Astrocyte of the hippocampus (primary cell): ENCODE measurements at regions not wholly inside any gene's neighbourhood (a gene's known extent, or its start where the extent isn't known, plus 50 kb on each side); places are given as distances from the start of the nearest gene placed in this dataset.

ENCODE experiments used
- DNase-seq: peaks from one replicate; pipeline ENCODE4 v3.0.0; 2011; ENCODE audit warnings: low read depth, low spot score

DNA sequence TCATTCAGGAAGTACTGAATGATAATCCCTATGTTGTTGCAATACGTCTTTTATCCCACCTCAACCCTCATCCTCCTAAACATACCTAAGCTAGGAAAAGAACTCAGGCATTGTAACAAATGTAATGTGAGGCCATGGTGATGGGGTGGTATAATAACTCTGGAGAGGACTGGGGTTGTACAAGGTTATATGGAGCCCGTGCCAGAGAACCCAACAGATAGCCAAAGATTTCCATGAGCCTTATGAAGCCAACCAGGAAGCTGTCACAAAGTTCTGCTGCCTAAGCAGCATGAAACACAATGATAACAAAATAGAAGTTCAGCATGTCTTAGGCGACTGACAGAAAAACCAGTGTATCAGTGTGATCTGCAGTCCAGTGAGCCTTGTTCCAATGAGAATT, 394.1 kb upstream of the NBEA start:
- DNase-seq: no peak

DNA sequence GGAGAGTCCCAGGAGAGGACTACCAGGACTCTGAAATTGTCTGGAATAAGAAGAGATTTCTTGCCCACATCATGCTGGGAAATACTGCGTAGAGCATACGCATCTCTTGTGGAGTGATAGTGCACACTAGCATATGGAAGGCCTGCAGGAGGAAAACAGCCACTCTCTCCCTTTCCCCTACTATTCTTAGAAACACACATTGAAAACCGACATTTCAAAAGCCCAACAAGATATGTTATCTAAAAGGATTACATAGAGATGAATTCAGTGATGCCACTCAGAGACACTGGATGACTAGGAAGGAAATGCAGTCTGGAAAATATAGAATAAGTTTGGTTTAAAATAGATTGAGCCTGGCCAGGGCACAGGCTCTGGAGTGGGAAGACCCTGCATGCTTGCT, 388.7 kb upstream of the NBEA start:
- DNase-seq: no peak

DNA sequence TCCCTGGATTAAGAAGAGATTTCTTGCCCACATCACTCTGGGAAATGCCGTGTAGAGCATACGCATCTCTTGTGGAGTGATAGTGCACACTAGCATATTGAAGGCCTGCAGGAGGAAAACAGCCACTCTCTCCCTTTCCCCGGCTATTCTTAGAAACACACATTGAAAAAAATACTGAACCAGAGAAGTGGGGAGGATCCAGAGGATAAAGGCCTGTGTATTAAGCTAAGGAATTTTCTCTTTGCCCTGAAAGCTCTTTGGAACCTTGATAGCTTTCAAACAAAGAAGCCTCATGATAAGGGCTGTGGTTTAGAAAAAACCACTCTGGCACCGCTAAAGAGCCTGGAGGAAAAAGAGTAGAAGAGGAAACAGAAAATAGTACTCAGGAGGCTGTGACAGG, 386.1 kb upstream of the NBEA start:
- DNase-seq: peak; percentile 18

DNA sequence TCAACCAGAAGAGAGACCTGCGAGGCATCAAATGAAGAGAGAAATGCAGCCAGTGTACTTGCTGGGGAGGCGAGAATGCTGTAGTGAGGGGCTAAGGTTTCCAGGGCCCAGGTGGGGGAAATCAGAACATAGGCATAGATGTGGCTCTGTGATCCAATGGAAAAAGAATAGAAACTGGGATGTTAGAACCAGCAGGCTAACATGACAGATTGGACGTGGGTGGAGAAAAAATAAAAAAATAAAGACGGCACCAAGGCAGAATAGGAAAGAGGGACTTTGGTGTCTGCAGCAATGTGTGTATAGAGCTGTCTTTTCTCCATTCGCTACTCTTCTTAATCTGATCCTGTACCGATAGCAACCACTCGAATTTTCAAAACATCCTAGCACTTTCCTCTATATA, 381.0 kb upstream of the NBEA start:
- no peak for DNase-seq

DNA sequence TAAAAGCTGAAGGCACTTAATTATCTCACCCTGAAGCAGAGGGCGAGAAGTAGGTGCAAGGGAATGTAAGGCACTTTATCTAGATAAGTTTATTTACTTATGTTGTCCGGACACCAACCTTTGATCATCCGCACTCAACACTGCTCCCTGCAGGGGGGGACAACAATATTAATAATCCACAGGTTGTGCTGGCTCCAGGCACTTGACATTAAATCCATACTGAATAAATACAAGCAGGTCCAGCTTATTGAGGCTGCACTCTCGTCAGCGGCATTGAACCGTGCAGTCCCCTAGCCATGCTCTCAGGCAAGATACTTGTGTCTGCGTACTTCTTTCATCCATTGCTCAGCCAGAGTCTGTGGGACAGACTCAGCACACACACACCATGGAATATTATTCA, 374.5 kb upstream of the NBEA start:
- no peak for DNase-seq

DNA sequence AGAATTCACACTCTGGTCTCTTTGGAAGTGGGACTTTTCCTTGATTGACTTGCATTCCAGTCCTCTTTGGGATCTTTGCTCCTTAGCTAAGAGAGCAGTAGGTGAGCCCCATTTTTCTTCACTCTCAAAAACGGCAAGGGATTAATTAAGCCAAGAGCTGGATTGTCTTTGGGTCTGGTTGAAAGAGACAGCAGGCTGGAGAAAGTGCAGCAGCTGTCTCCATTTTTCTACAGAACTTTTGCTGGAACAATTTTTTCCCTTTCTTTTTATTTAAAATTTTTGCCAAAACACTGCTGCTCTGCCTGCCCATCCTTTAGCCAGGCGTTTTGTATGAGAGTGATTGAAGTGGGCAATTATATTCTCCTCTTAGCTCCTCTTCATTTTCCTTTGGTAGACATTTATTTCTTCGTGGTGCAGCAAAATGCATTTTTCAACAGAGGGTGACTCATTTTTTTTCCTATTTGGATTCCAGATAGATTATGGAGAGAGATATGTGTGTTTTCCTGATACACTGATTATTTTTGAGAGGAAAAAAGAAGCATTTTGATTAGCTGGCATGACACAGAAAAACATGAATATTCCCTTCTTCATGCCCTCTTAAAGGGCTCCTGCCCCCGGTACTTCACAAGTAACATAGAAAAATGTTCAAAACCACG, 371.2 kb upstream of the NBEA start:
- DNase-seq: no peak

DNA sequence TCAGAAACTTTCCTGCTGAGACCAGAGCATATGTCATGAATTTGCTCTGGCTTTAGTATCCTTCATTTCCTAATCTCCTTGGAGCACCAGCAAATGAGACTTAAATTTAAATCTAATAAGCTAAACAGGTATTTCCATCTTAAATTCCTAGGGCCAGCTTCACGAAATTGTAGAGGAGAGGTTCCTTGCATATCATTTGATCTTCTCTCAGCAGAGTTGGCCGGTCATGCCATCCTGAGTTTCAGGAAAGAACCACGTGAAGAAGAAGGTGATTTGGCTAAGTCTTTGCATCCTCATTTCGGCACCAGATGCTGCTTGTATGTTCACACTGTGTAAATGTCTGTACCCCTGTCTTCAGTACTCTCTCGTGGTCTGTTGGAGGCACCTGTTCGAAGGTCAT, 370.4 kb upstream of the NBEA start:
- no peak for DNase-seq

DNA sequence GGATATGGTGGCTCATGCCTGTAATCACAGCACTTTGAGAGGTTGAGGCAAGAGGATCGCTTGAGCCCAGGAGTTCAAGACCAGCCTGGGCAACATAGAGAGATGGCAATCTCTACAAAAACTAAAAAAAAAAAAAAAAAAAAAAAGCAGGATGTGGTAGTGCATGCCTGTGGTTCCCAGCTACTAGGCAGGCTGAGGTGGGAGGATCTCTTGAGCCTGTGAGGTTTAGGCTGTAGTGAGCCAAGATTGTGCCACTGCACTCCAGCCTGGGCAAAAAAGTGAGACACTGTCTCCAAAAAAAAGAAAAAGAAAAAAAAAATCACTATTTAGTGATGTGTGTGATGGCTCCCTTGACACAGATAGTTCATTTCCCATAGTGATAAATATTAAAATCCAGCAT, 365.0 kb upstream of the NBEA start:
- peak; percentile 32 for DNase-seq

DNA sequence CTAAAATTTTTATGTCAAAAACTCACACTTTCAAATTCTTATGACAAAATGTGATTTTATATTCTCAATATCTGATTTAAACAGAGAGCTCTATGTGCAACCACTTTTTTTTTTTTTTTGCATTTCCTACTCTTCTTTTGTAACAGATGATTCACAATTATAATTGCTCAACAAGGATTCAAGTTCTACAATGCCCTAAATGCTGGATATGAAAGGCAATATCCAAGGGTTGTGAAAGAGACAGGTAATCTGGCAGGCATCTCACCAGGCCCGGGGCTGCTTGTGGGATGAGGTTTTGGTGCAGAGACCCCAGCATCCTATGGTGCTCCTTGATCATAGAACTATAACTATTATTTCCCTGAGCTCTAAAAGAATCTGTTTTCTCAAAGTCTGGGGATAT, 363.6 kb upstream of the NBEA start:
- DNase-seq: no peak

DNA sequence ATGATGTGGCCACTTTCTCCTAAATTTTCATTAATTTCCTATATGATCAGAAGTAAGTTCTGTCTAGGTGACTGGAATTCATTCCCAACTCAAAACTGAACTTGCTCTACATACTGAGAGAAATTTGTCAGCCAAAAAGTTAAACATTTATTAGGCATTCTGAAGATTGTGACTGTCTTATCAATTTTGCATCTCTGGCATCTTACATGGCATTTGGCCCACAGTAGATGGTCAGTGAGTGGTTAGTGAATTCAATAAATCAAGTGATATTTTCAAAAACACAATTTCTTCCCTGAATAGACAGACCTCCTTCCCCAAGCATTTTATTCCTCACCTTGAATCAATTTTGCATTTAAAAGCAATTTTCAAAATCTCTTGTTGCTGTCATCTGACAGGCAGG, 363.2 kb upstream of the NBEA start:
- DNase-seq: no peak

DNA sequence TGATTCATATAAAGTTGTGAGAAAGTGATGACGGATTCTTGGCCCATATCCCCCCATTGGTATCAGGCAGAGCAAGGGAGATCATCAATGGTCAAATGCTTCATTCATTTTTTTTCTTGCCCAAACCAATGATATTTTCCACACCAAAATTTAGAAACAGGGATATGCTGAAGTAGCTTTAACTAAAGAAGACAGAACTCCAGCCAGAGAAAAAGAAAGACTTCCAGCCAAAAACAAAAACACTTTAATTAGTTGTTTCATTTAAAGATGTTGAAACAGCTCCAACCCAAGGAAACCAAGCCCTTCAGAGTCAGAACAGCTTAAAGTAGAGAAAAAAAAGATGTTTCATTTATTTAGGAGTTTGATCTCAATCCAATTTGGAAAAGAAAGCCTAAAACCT, 358.9 kb upstream of the NBEA start:
- DNase-seq: no peak

DNA sequence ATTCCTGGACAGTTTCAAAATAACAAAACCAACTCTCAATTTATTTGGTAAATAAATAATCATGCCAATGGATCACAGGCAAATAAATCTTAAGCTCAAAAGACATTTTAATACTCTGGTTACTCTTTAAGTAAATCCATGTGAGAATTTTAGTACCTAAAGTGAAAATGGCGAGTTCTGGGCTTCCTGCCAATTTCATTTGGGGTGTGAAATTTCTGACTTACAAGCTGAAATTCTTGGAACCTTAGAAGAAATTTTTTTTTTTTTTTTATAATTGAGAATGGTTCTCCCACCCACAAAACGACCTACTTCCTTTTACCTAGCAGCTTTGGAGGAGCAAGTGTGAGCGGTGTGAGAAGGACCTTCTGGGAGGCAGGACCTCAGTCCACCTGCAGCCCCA, 354.5 kb upstream of the NBEA start:
- DNase-seq: peak; percentile 9

DNA sequence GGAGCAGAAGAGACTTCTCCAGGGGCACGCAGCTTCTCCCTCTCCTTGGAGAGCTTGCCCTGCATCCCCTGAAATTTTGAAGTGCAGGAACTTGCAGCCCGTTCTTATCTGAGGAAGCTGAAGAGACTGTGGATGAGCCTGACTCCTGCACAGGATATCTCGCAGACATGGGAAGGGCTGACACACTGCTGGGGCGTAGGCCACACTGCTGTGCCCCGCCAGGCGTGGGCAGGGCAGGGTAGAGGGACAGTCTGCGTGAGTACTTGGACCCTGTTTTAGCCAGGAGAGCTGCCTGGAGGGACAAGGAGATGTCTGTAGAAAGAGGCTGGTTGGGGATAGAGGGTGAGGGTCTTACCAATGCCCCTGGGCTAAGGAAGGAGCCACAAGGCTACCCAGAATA, 353.7 kb upstream of the NBEA start:
- DNase-seq: no peak

DNA sequence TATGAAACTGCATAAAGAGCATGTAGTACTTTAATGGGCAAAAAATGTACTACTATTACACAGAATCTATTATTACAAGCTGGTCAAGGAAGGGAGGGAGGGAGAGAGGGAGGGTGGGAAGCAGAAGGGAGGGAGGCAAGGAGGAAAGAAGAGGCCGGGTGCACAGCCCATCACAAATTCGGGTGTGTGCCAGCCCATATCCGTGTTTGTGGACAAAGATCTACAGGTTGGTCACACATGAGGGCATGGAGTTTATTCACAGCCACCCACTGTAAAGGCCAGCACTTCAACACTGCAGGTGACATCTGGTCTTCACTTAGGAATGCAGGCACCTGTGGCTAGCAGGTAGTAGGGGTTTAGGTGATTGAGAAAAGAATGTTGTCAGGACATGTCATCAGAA, 352.5 kb upstream of the NBEA start:
- DNase-seq: no peak

DNA sequence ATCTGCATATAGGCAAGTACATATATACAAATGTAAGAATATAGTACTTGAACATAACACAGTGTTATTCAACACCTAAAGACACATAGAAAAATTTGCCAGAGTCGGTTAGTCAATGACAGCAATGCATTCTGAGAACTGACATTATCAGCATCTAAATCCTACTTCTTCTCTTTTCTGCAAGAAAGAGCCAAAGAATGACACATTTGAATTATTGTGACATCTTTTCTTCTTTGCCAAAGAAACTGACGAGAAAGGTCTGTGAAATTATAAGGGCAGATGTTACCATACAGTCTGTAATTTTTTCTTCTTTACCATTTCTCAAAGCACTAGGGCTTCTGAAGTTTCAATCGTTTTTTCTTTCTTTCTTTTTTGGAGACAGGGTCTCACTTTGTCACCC, 350.9 kb upstream of the NBEA start:
- DNase-seq: no peak

DNA sequence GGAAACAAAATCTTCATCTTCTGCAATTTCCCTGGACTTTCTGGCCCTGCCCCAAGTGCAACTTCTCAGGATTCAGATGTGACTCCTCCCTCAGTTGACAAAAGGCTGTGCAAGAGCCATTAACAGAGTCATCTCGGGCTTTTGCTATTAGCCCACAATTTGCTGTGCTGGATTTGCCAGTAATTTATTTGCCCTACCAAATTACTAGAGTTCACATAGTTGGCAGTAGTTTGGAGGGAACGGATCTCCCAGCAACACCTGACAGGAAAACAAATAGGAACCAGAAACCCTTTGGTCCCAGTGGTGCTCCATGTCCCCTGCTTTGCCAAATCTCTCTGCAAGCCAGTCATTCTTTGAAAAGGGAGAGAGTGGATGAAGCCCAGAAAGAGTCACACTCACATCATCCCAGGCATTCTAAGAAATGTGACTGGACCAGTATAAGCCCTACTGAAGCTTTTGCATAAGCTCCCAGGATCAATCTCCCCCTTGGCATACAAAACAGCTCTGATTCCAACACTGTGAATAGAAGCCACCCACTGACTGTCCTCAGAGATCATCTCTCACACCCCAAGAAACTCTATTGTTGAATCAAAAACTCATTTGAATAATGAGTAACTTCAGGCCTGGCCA, 350.1 kb upstream of the NBEA start:
- DNase-seq: no peak

DNA sequence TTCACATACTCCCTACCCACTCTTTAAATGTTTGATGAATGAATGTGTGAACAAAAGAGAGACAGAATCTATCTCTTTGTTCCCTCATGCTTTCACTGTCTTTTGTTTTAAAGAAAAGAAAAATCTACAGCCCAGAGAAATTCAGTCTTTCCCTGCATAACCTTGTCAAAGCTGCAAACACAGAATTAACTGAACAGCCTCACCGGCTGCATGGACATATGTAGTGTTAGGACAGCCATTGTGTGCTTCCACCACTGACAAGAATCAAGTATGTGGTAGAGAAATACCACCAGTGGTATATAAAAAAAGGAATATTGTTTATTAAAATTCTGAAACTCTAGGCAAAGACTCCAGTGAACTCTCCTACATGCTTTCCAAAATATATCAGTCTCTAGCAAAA, 348.4 kb upstream of the NBEA start:
- no peak for DNase-seq

DNA sequence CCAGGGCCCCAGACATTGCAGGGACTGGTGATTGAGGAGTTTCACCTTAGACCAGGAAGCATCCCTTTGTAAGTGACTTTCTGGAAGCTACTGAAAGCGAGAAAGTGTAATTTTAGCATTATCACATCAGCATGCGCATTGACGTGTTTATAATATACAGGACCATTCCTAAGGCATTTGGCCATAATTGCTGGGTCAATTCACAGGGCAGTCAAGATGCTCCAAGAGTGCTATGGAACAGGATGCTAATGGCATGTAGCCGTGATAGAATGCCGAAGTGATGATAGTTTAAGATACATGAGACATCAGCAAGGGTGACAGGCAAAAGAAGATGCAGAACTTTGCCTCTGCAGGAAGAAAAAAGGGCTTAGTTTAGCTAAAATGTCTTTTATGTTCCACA, 347.6 kb upstream of the NBEA start:
- DNase-seq: no peak

DNA sequence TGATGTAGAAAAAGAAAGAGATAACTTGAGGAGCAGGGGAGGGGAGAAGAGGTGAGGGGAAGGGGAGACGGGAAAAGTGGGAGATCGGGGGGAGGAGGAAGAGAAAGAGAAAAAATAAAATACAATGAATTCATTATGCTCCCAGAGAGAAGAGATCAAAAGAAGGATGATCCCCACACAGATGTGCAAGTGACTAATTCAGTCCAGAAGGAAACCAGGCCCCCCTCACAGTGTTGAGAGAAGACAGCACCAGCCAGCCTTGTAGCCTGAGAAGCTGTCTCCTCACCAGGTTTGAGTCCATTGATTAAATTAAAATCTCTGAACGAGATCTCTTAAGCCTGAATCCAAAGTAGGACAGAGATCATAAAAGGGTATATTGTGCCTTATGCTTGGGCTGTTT, 333.7 kb upstream of the NBEA start:
- no peak for DNase-seq

DNA sequence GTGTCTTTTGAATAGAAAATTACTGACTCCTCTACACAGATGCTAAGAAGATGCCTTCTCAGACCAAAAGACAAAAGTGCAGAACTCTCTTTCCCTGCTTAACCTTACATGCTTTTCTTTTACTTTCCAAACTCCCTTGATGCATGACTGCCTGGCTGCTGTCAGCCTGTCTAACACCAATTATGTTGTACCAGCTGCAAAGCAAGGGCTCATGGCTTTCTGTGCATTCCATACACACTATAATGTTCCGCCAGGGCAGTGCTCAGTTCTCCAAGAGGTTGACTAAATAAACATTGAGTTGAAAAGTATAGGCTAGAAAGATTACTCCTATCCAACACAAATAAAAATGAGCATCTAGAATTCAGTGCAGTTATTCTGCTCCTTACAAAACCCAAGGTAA, 330.4 kb upstream of the NBEA start:
- DNase-seq: peak; percentile 33

DNA sequence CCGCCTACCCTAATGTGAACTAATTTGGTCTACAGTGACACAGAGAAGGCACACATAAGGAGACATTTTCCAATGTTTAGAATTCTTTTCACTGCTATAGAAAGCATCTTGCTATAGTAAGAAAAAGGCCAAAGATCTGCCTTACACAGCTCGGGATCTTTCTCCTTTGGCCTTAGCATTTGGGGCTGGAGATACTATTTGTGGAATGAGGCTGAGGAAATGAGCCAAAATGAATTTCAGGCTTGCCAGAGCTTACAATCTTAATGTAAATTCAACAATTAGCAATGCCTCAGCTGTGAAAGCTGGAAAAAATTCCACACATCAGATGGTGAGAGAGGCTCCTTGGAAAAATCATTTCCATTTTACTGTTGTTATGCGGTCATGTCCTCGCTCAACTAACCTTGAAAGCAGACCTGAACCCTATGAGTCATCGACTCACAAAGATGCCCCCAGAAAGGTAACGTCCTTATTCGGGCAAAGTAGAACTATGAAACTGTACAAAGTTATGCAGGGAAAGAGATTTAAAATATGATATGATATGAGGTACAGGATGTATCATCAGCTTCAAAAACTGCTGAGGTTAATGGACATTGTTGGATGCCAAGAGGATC, 324.5 kb upstream of the NBEA start:
- peak; percentile 29 for DNase-seq

DNA sequence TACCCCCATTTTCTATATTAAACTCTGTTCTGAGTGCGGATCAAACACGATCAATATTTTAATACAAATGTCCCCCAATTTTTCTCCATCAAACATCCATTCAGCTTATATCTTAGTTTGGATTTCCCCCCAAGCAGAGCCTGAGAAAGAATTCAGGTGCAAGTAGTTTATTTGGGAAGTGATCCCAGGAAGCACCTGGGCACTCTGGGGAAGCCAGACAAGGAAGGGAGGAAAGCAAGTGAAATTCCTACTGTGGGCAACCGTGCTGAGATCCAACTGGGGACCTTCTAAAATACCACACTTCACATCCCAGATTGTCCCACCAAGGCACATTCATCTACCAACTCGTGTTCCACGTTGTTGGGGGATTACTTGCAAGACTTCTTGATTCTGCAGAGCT, 323.4 kb upstream of the NBEA start:
- DNase-seq: no peak

DNA sequence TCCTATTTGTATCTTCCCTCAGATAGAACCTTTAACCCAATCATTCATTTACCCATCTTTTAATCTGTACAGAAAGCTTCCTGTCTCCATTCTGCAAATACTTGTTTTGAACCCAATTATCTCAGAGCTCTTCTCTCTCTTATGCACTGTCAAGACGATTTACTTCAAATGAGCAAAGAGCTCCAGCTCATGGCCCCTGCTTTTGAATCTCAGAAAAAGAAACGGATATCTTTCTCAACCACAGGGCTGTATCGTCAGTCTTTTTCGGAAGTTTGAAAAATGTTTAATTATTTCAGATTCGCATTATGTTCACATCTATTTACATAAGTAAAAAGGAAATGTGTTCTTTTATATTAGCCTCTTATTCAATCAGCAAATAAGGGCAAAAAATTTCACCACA, 322.7 kb upstream of the NBEA start:
- DNase-seq: no peak
